ENCODE measurements at regions not wholly inside any gene's neighbourhood (a gene's known extent, or its start where the extent isn't known, plus 50 kb on each side); places are given as distances from the start of the nearest gene placed in this dataset.

DNA sequence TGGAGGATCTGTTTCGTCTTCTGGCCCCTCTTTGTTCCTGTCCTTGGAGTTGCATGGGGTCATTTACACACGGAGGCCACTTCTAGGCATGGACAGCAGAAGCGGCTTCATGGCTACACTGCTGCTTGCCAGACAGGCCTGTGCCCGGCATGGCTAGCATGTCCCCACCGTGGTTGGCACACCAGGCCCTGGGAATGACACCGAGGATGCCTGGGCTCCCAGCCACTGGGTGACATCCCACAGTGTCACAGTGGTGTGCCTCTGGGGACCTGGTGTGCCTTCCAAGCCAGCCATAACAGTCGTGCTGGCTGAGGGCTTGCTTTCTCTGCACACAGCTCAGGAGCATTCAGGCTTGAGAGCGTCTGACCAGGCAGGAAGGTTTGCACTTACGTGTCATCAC lies 910.1 kb downstream of the TBC1D22A start:
- no peak for DNase-seq (ENCODE audit: low spot score)

DNA sequence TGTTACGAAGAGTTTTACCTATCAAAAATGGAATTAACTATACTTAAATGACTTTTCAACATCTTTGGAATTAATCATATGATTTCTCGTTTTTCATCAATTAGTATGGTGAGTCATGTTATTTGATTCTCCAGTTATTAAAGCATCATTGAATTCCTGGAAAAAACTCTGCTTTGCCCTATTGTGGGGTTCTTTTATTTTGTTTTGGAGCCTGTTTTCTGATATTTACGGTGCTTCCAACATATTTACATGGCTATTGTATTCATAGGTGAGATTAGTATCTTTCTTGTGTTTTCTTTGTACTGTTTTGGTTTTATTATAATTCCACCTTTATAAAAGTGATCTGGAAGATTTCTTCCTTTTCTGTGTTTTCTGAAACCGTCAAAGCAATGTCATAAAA lies 902.7 kb downstream of the TBC1D22A start:
- DNase-seq (ENCODE audit: low spot score), result no peak

DNA sequence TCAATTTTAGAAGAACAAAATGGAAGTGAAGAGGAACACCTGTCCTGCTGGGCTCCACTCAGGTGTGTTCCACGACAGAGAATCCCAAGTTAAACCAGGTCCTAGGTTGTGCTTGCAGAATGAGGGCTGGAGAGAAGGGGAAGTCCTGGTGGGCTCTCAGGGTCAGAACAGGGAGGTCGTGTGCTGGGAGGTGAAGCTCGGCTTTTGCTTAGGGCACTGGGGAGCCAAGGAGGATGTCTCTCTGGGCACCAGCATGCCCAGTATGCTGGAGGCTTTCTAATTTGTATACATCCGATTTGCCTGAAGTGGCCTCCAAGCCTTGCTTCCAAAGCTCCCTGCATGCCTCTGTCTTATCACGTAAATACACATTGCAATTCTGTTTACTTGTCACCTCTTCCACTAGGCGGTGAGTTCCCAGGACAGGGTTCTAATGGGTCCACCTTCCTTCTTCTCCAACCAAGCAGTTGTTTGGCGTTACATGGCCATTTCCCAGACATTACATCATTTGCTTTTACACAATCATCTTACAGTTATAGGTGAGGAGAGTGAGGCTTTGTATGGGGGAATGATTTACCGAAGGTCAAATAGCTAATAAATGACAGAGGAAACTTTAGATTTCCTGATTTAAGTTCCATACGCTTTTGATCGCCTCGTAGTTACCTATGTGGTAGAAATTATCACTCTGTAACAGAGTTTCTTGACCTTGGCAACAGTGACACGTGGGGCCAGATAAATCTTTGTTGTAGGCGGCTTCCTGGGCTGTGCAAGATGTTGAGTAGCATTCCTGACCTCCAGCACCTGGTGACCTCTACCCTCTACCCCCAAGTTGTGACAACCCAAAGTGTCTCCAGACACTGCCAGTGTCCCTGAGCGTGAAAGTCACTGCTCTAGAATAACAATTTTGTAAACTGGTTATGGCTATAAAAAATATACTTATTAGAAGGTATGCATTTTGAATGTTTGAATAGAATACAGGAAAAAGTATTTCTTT lies 901.5 kb downstream of the TBC1D22A start:
- DNase-seq (ENCODE audit: low spot score), result no peak

DNA sequence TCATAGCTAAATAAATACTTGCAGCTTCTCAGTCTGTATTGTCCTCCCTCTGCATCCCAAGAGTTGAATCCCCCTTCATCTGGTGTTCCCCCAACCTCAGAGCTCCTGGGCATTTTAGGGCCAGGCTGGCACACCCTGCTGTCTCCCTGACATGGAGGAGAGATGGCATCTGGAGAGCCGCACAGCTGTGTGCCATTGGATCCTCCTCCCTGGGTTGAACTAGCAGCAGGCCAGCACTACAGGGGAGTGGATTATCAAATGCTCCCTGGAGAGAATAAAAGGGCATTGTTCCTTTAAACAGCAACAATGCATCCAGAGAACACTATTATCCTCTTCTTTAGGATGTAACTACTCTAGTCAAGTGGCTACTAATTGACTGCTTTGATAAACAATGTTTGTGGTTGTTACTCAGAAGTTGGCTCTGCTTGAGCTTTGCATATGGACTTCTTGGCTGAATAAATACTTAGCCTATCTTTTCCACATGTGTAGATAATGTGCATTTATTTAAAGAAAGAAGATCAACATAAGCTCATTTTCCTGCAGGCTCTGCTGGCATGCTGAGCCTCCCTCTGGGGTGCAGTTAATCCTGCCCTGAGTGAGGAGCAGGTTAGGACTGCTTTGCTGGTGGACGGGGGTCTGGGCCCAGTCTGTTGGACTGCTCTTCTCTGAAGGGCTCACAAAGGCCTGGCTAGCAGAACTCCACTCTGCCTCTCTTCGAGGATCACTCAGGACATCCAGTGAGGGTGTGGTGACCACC lies 897.2 kb downstream of the TBC1D22A start:
- no peak for DNase-seq (ENCODE audit: low spot score)

DNA sequence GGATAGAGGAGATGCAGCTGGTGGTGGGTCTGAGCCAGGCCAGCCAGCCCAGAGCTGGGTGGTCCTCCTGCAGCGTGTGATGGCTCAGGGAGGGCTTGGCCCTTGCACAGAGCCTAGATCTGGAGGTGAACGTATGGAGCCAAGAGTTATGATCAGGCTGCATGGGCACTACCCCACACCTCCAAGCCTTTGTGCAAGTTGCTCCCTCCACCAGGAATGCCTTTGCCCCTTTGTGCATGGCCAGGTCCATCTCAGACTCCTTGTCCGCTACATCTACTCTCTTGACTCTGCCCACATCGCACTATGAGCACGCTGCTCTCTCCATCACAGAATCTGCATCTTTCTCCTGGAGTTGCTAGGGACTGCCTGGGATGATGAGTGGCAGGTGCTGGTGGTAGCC lies 895.7 kb downstream of the TBC1D22A start:
- DNase-seq (ENCODE audit: low spot score), result no peak

DNA sequence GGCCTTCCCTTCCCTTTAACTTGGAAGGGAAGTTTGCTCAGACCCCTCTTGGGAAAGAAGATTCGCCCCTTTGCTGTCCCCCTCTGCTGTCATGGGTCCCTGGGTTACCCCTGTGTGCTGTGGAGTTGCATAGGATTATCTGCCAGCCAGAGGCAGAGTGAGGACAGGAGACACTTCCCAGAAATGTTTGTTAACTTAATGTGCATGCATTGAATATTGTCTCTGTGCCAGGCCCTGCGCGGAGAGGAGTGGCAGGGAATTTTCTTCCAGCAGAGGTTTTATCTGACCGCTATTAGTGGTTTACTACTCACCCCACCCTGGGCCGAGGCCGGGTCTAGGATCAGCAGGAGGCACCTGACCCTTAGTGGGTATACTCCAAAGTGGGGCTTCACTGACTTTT lies 894.8 kb downstream of the TBC1D22A start:
- no peak for DNase-seq (ENCODE audit: low spot score)

DNA sequence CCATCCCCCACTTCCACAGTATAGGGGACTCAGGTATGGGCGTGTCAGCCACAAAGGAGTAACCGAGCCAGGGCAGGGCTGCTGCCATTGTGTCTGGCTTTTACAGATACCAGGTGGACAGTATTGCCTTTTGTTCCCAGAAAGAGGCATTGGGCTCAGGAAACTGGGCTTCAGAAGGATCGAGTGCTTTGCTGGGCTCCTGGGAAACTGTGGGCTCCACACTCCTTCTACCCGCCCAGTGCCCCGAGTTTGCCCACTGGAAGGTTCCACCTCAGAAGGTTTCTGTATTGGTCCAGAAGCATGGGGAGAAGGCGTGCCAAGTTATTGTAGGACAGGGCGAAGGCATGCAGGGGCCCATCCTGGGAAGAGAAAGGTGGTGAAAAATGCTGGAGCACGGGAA lies 894.4 kb downstream of the TBC1D22A start:
- no peak for DNase-seq (ENCODE audit: low spot score)

DNA sequence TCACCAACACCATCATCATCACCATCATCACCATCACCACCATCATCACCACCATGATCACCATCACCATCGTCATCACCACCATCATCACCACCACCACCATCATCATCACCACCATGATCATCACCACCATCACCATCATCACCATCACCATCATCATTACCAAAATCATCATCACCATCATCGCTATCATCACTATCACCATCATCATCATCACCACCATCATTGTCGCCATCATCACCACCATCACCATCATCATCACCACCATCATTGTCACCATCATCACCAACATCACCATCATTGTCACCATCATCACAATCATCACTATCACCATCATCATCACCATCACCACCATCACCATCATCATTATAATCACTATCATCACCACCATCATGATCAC lies 893.5 kb downstream of the TBC1D22A start:
- no peak for DNase-seq (ENCODE audit: low spot score)

DNA sequence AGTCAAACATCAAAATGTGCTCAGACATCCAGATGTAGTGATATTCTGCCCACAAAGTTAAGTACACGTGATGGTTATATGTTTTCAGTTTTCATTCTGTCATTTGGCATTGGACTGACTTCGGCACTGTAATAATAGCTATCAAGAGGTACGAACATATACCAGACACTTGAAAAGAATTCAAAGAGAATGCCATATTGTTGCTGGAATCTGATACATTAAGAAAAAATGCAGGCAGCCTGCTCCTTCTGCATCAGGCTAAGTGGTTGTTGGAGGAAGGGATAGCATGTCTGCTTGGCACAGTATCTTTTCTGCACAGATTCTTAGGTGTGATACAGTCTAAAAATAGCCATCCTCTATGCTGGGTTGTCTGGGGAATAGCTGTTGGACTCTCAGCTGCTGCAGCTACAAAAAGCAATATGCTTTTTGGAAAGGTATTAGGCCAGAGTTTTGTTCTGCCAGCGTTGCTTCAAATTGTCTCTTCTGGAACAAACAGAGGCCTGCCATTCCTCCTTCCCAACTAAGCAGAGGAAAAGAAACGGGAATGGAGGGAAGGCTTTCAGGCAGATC lies 892.6 kb downstream of the TBC1D22A start:
- DNase-seq (ENCODE audit: low spot score), result no peak

DNA sequence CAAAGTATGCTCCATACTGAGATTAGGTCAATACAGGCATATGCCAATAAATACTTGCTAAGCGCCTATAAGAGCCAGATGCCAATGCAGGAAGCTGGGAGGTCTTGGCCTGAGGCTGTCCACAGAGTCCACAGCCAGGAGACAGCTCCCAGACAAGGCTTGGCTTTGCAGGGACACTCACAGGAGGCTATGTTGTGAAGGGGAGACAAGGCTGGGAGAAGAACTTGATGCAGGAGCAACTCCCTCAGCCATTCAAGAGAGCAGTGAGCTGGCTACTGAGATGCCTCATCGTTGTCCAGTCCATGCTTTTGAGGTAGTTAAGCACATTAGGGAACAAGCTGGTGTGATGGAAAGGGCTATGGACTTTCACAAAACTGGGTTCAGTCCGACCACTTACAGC lies 891.5 kb downstream of the TBC1D22A start:
- DNase-seq (ENCODE audit: low spot score), result no peak

DNA sequence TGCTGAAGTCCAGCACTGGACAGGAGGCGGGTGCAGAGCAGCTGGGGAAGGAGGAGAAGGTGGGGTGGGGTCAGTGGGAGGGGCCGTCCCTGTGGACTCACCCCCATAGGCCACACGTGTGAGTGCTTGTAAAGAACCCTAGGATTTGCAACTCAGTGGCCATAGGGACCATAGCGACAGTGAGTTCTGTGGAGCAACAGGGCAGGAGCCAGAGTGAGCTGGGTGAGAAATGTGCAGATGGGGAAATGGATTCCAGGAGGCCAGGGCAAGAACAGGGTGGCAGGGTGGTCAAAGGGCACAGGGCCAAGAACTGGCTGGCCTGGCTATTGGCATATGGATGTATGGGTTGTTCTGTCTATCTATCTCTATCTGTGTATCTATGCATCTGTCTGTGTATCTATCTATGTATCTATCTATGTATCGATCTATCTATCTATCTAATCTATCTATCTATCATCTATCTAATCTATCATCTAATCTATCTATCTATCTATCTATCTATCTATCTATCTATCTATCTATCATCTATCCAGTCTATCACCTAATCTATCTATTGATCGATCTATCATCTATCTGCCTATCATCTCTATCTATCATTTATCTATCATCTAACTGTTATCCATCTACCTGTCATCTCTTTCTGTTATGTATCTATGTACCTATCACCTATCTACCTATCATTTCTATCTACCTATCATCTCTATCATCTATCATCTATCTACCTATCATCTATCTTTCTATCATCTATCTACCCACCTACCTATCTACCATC lies 889.0 kb downstream of the TBC1D22A start:
- DNase-seq (ENCODE audit: low spot score), result no peak

DNA sequence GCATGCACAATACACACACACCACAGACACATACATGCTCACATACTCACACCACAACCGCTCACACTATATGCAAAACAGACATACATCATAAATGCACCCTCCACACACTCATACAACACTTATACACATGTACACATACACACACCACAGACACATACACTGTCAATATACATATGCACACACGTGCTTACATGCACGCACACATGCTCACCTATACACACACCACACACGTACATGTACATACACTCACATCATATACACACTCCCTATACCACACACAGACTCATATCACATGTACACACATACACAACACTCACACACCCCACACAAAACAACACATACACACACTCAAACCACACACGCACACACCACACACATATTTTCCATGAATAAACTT lies 885.3 kb downstream of the TBC1D22A start:
- DNase-seq (ENCODE audit: low spot score), result no peak

DNA sequence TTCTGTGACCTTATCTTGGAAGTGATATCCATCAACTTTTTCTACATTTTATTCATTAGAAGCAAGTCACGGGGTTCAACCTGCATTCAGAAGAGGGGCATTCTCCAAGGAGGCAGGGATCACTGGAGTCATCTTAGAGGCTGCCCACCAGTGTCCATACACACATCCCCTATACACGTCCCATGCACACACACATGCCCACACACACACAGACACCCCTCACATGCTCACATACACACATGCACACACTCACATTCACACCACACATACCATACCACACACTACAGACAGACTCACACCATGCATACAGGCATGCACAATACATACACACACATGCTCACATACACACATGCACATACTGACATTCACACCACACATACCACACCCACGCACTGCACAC lies 884.7 kb downstream of the TBC1D22A start:
- DNase-seq (ENCODE audit: low spot score), result no peak

DNA sequence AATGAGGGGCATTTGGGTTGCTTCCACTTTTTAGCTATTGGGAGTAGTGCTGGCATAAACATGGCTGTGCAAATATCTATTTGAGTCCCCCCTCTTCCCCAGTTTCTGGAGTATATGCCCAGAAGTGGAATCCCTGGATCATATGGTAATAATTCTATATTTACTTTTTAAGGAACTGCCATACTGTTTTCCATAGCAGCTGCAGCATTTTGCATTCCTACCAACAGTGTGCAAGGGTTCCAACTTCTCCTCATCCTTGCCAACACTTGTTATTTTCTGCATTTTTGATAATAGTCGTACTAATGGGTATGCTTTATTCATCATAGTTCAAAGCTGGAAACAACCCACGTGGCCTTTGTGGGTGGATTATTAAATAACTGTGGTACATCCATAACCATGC lies 883.5 kb downstream of the TBC1D22A start:
- no peak for DNase-seq (ENCODE audit: low spot score)

DNA sequence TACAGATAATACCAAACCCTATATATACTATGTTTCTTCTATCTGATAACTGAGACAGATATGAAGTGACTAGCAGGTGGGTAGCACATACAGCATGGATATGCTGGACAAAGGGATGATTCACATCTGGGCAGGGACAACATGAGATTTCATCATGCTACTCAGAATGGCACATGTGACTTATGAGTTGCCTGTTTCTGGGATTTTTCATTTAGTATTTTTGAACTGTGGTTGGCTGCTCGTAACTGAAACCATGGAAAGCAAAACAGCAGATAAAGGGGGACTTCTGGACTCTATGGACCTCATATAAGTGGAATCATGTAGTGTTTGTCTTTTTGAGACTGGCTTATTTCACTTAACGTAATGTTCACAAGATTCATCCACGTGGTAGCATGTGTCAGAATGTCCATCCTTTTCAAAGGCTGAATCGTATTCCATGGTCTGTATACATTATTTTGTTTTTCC lies 883.0 kb downstream of the TBC1D22A start:
- DNase-seq (ENCODE audit: low spot score), result no peak

DNA sequence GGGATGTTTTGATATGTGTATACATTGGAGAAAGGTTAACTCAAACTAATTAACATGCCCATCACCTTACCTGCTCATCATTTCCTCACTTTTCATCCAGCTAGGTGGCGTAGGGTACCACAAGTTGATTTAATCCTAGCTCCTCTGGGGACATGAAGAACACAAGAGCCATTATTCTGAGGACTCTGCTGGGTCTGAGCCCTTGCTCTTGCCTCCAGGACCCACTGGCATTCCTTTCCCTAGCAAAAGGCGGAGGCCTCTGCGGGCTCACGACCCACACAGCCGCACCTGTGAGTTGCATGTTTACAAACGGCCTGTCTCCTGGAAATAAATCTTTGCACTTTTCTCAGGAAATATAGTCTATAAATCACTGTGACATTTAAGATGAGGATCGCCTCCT lies 871.9 kb downstream of the TBC1D22A start:
- DNase-seq (ENCODE audit: low spot score), result no peak

DNA sequence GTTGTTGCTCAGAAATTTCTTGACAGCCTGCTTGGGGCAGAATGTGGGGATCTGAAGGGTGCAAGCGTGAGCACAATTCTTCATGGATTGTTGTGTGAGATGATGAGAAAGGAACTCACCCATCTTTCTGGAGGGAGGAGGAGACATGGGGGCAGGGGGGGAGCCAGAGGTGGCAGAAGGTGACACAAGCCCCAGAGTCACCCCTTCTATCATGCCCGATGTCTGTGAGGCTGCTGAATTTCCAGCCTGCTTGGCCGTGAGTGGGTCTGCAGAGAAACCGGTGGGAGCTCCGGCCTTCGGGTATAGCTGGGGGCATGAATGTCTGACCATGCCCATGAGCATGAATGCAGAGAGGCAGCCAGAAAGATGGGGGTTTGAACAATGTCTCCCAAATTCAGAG lies 870.7 kb downstream of the TBC1D22A start:
- no peak for DNase-seq (ENCODE audit: low spot score)

DNA sequence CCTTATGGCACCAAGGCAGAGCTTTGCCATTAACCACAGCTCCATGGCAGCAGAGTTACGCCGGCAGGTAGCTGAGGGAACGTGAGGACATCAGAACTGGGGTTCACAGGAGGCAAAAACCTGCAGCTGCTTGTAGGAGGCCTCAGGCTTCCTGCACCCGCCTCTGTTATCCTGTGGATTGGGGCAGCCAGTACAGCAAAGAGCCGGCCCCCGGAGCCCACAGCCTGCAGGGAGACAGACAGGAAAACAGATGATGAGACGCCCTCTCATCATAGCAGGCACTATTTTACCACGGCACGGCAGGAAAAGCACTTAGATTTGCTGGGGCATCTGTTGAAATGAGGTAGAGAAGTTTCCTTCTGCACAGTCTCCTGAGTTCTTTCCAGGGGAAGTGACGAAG lies 870.3 kb downstream of the TBC1D22A start:
- DNase-seq (ENCODE audit: low spot score), result no peak

DNA sequence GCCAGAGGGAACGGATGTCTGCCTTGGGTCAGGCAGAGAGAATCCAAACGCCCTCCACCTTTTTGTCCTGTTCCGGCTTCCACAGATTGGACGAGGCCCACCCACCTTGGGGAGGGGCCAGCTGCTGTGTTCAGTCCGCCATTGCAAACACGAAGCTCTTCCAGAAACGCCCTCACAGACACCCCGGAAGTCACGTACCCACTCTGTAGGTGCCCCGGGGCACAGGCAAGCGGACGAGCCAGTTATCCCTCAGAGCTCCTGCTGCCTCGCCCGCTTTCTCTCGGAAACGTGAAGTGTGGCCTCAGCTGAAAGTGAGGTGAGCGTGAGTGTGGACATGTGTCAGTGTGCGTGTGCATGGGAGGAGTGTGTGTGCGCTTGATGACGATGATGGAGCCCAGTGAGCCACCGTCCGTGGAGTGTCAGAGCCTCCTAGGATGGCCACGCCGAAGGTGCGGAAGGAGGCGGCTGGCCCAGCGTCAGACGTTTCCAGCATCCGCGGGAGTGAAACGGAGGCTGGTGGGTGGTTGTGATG lies 869.2 kb downstream of the TBC1D22A start:
- DNase-seq (ENCODE audit: low spot score), result no peak

DNA sequence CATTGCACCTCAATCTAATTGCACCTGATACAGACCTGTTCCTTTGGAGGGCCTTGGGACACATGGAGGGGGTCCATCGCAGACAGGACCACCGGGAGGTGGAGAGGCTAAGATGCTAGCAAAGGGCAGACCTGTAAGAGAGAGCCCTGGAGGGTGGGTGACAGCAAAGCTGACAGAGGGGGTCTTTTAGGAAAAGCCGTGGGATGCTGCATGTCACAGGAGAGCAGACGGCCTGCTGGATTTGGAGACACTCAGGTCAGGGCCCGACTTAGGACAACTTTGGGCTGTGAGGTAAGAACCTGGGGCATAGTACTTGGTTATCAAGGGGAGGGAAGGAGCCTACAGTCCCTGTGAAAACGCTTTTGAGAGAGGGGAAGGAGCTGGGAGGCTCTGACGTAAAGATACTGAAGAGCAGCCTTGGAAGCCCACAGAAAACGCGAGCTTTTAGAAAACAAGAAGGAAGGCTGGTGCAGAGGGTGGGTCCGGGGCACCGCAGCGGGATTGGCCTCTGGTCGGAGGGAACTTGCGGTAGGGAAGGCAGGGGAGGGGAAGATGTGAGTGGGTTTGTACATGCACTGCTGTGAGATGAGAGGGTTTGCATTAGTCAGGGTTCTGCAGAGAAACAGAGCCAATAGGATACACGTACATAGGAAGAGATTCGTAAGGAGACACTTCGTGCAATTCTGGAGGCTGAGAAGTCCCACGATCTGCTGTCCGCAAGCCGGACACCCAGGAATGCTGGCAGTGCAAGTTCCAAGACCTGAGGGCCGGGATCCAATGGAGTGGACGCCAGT lies 868.5 kb downstream of the TBC1D22A start:
- DNase-seq (ENCODE audit: low spot score), result no peak

Measured in AG08396 (cell line).